ENCODE measurements at regions not wholly inside any gene's neighbourhood (a gene's known extent, or its start where the extent isn't known, plus 50 kb on each side); places are given as distances from the start of the nearest gene placed in this dataset.

DNA sequence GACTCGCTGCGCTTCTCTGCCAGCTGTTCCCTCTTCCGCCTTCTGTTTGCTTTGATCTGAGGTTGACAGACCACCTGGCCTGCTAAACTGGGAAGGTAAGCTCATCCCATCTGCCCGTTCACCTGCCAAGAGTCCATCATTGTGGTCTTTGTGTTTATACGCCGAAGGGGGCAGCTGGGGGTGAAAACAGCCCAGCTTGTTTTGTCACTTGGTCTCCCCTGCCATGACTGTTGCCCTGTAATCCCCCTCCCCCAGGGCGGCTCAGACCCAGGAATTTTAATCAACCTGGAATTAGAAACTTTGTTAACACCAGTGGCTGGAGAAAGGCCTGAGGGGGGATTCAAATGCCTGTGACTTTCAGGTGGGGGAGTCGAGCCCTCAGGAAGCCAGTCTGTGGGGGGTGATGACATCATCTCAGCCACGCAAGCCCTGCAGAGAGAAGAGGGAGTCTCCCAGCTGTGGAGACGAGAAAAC lies 333.3 kb downstream of the BCOR start:
- TF ChIP-seq EZH2phosphoT487 (IDR thresholded peaks at IDR 0.05; ENCODE audit: insufficient read depth, low read depth) (no peak), EZH2 (IDR thresholded peaks at IDR 0.05; ENCODE audit: insufficient read depth, poor library complexity, severe bottlenecking) (no peak)
